Epithelial cell of proximal tubule (primary cell): ENCODE measurements at regions not wholly inside any gene's neighbourhood (a gene's known extent, or its start where the extent isn't known, plus 50 kb on each side); places are given as distances from the start of the nearest gene placed in this dataset.

ENCODE experiments used
- DNase-seq: peaks from one replicate; pipeline ENCODE4 v3.0.0-alpha.2; 2011; ENCODE audit warnings: low read depth
- H3K4me3 ChIP-seq: 2 replicates; pipeline ENCODE4 v1.5.1; 2011; ENCODE audit warnings: low read depth, mild to moderate bottlenecking, low read length
- CTCF ChIP-seq: conservative IDR thresholded peaks from 2 replicates; pipeline ENCODE4 v1.5.1; 2012; ENCODE audit warnings: low read depth, mild to moderate bottlenecking, low read length

GRCh38 chr13:52931539-52932431 lies 83.3 kb upstream of the PCDH8 start:
- H3K4me3 ChIP-seq: no peak overlapping the region
- no peak for DNase-seq
- no peak for TF ChIP-seq CTCF

DNA sequence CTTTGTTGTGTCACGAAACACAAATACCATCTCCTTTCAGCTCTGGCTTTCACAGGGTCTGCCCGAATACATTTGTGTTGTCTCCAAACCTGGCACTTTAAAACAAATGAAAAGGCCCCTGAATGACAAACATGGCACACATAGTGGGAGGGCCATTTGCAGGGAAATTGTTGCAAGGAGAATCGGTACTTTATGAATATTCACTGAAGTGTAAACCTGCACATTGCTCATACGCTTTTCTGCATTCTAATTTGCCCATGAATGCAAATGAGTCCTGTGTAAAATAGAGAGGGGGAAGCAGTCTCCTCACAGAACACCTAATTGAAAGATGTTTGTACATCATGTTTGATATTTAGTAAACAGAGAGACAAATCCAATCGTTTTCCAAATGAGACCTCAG lies 82.7 kb upstream of the PCDH8 start:
- H3K4me3 ChIP-seq: no peak overlapping the region
- no peak for DNase-seq

GRCh38 chr13:52929846-52930245 lies 81.4 kb upstream of the PCDH8 start:
- no peak for DNase-seq
- H3K4me3 ChIP-seq: no peak overlapping the region
- TF ChIP-seq CTCF: no peak

More for the DNA sequence above, 82.7 kb upstream of the PCDH8 start:
- TF ChIP-seq CTCF: no peak

GRCh38 chr13:52926971-52927370 lies 78.5 kb upstream of the PCDH8 start:
- TF ChIP-seq CTCF: no peak
- no peak for DNase-seq
- no peak overlapping the region for H3K4me3 ChIP-seq

DNA sequence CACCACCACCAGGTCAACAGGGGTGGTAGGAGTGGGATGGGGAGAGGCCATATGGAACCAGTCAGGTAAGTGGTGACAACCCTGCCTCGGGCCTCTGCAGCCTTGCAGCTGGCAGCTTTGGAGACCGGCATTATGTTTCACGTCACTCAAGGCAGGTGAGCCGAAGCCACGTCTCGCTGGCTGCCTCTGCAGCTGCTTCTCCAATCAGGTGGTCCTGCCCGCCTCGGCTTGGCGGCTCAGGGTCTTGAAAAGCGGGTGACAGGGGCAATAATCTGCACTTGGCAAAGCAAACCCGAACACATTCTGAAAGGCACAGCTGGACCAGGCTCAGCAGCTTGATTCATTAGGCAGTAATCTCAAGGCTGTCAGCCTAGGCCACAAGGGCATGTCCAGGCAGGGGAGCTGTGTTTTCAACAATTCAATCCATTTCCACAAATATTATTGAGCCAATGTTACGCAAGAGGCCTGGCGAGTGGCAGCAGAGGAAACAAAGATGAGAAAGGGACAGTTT lies 77.4 kb upstream of the PCDH8 start:
- DNase-seq: no peak
- H3K4me3 ChIP-seq: no peak overlapping the region
- no peak for TF ChIP-seq CTCF

- no peak overlapping the region for H3K4me3 ChIP-seq
- DNase-seq: no peak
- no peak for TF ChIP-seq CTCF
Measured at GRCh38 chr13:52925251-52925650, 76.8 kb upstream of the PCDH8 start.
